ENCODE measurements at regions not wholly inside any gene's neighbourhood (a gene's known extent, or its start where the extent isn't known, plus 50 kb on each side); places are given as distances from the start of the nearest gene placed in this dataset.
"Not testable (repeated sequence)": the region's sequence is repeated elsewhere in the genome, so short reads cannot be mapped to it uniquely, and the experiment has no call there.

DNA sequence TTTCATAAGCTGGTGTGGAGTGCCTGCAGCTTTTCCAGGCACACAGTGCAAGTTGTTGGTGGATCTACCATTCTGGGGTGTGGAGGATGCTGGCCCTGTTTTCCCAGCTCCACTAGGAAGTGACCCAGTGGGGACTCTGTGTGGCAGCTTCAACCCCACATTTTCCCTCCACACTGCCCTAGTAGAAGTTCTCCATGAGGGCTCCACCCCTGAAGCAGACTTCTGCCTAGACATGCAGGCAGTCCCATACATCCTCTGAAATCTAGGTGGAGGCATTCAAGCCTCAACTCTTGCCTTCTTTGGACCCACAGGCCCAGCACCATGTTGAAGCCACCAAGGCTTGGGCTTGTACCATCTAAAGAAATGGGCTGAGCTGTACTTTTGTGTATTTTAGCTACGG, 206.2 kb upstream of the GRM7 start:
- DNase-seq (ENCODE audit: low spot score) (no peak), FAIRE-seq (no peak)

- no peak for FAIRE-seq
- no peak for DNase-seq (ENCODE audit: low spot score)
These were observed 205.6 kb upstream of the GRM7 start for GRCh38 chr3:6655275-6655674.

DNA sequence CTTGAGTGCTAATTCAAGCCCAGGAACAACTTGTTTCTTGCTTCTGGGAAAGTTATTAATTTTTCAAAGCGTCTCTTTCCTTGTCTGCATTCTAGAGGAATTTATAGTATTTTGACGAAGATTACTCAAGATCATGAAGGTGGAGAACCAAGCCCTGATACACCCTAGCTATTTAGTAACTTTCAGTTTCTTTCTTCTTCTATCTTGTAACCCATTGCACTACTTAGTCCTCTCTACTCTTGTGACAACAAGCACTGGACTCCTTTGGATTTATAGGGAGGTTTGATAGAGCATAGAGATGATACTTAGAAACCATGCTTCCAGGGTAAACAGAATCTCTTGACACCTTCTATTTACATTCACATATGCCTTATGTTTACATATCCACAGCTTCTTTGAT, 203.3 kb upstream of the GRM7 start:
- DNase-seq (ENCODE audit: low spot score) (no peak), FAIRE-seq (no peak)

GRCh38 chr3:6667354-6667753, 193.6 kb upstream of the GRM7 start:
- FAIRE-seq (no peak), DNase-seq (ENCODE audit: low spot score) (no peak)

- FAIRE-seq (no peak), DNase-seq (ENCODE audit: low spot score) (no peak)
These were observed 189.6 kb upstream of the GRM7 start for GRCh38 chr3:6671363-6671762.

- DNase-seq (ENCODE audit: low spot score) (no peak), FAIRE-seq (no peak)
These were observed 181.4 kb upstream of the GRM7 start for GRCh38 chr3:6679510-6679909.

GRCh38 chr3:6680119-6680806, 180.7 kb upstream of the GRM7 start:
- DNase-seq (ENCODE audit: low spot score) (no peak), FAIRE-seq (no peak)

GRCh38 chr3:6697285-6697684, 163.6 kb upstream of the GRM7 start:
- DNase-seq (ENCODE audit: low spot score) (no peak), FAIRE-seq (no peak)

DNA sequence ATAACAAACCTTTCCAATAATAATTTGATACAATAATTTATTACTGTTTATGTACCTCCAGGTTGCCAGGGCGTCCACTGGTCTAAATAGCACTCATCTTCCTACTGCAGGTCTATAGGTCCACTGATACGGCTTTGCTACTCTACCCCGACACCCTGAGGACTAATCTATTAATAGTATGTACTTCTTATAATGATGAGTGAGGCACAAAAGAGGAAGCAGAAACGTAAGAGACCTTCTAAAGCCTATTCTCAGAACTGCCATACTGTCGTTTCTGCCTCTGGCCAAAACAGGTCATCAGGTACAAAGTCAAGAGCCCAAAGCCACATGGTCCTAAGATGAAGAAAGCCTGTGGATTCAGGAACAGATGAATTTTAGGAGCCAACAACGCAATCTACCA, 163.2 kb upstream of the GRM7 start:
- FAIRE-seq (no peak), DNase-seq (ENCODE audit: low spot score) (no peak)

GRCh38 chr3:6704817-6705216, 156.1 kb upstream of the GRM7 start:
- FAIRE-seq; DNase-seq (ENCODE audit: low spot score): not testable (repeated sequence)

DNA sequence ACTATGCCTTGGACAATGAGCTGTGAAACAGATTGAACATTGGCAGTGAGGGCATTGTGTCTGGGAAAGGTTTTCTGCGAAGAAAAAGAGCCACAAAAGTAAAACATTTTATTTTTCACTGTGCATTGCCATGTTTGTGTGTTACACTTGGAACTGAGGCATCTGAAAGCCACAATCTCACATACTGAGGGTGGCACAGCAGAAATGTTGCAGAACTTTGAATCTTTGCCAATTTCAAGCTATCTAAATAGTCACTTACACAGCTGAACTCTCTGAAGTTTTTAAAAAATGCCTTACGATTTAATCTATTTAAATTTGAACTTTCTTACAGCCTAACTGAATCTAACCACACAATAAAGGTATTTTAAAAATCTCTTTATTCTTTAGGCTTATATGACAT, 154.1 kb upstream of the GRM7 start:
- FAIRE-seq (no peak), DNase-seq (ENCODE audit: low spot score) (no peak)

GRCh38 chr3:6709178-6709577, 151.7 kb upstream of the GRM7 start:
- FAIRE-seq (no peak), DNase-seq (ENCODE audit: low spot score) (no peak)

DNA sequence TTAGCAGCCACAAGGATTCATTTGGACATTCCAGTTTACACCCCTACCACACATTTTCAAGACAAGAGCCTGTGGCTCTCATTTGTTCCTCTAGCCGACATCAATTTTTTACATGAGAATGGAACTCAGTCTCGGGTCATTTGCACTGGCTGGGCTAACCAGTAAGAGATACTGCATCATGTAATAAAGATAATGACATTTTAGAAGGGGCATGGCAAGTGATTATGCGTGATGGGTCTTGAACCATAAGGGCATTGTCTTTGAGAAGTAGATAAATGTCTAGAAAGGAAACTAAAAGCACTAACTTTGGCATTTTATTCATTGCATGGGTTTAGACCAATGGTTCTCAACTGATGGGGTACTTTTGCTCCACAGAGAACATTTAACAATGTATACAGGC, 146.0 kb upstream of the GRM7 start:
- no peak for DNase-seq (ENCODE audit: low spot score)
- no peak for FAIRE-seq

DNA sequence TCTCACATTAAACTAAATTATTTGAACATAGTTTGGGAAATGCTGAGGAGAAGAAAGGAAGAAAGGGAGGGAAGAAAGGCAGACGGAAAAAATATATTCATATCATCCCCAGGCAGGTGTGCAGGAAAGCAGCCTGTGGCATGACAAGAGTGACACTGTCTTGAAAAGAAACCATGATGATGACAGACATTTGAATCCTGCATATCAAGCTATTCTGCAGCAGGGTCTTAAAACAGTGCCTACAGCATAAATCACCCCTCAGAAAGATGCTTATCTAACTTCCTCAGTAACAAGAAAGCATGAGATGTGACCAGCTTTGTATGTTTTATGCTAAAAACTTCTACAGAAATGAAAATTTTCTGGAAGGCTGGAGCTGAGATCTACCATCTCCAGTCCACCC, 144.5 kb upstream of the GRM7 start:
- no peak for FAIRE-seq
- no peak for DNase-seq (ENCODE audit: low spot score)

GRCh38 chr3:6717026-6717943, 143.6 kb upstream of the GRM7 start:
- no peak for FAIRE-seq

GRCh38 chr3:6719999-6720398, 140.9 kb upstream of the GRM7 start:
- FAIRE-seq (no peak), DNase-seq (ENCODE audit: low spot score) (no peak)

More at GRCh38 chr3:6717026-6717943, 143.6 kb upstream of the GRM7 start:
- DNase-seq (ENCODE audit: low spot score) = no peak

DNA sequence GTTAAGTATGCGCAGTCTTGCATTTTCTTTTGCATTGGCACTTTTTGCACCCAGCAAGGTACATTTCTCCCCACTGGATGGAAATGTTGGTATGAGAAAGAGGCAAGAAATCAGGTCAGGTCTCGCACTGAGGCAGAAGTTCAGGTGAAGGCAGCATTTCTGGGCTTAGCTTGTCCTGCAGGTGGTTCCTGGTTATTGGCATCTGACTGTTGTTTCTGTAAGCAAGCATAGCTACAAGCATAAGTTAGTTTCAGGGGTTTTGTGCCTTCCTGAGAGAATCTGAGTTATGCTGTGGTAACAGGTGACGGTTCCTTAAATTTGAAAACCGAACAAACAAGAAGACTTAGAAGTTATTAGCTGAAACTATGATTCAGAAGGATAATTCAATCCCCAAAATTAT, 139.4 kb upstream of the GRM7 start:
- no peak for DNase-seq (ENCODE audit: low spot score)
- no peak for FAIRE-seq

DNA sequence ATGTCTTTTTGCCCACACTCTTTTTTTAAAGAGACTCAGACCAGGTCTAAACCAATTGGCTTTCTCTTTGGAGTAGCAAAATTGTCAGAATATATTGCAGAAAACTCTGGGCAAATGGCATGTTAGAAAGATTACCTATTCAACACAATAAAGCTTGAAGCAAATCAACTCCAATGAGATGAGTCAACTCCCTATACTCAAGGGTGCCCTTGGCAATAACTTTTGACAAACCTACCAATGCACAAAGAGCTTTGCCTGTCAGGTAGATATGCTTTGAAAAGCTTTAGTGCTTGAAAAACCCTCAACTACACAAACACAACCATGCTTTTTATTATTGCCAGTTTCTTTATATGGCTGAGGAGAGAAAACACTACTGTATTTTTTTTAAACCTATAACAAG, 137.7 kb upstream of the GRM7 start:
- DNase-seq (ENCODE audit: low spot score) = no peak
- no peak for FAIRE-seq

DNA sequence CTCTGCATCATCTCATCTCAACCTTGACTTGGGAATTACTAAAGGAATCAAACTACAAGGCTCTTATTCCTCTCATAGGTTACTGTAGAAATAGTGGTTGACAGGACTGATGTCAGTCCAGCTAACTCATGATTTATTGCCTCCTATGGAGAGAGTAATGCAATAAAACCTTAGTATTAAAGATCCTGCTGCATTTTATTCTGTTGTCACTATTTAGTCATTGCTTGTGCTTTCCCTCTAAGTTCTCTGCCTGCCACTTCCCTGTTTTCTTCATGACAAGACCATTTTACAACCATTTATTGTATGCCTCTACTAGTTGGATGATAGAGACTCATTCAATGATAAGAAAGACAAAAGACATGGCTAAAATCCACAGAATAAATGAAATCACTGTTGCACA, 134.1 kb upstream of the GRM7 start:
- no peak for FAIRE-seq
- DNase-seq (ENCODE audit: low spot score) = no peak

- DNase-seq (ENCODE audit: low spot score) (no peak), FAIRE-seq (no peak)
These were observed 128.1 kb upstream of the GRM7 start for GRCh38 chr3:6732807-6733206.

GRCh38 chr3:6733699-6734394, 127.1 kb upstream of the GRM7 start:
- DNase-seq (ENCODE audit: low spot score) (no peak), FAIRE-seq (no peak)

DNA sequence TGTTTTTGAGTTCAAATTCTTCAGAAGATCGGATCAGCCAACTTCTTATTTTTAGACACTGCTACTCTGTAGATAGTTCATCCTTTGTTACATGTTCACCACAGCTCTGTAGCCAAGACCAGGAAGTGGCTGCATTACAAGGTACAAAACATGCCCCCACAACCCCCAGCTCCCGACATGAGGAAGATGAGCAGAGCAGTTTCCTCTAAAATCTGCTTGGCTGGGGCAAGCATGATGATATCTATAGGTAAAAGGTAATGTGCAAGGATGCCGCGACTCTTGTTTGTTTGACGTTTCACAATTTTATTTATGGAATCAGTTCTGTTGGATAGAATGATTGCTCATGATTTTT, 126.5 kb upstream of the GRM7 start:
- DNase-seq (ENCODE audit: low spot score) (no peak), FAIRE-seq (no peak)
